ENCODE measurements at regions not wholly inside any gene's neighbourhood (a gene's known extent, or its start where the extent isn't known, plus 50 kb on each side); places are given as distances from the start of the nearest gene placed in this dataset.
"Not testable (repeated sequence)": the region's sequence is repeated elsewhere in the genome, so short reads cannot be mapped to it uniquely, and the experiment has no call there.

GRCh38 chr10:8674230-8674629, 619.7 kb downstream of the GATA3 start:
- peaks cover 7% of the 10 kb centered on the region for H3K9me3 Mint-ChIP-seq
- no peaks in the 10 kb centered on the region for H3K36me3 Mint-ChIP-seq (ENCODE audit: low read depth)
- H3K27ac Mint-ChIP-seq = no peak overlapping the region
- H3K4me3 Mint-ChIP-seq = no peak overlapping the region
- peaks cover 4% of the 10 kb centered on the region for H3K27me3 Mint-ChIP-seq
- H3K4me1 Mint-ChIP-seq (ENCODE audit: low read depth) = peaks cover 5% of the 10 kb centered on the region

DNA sequence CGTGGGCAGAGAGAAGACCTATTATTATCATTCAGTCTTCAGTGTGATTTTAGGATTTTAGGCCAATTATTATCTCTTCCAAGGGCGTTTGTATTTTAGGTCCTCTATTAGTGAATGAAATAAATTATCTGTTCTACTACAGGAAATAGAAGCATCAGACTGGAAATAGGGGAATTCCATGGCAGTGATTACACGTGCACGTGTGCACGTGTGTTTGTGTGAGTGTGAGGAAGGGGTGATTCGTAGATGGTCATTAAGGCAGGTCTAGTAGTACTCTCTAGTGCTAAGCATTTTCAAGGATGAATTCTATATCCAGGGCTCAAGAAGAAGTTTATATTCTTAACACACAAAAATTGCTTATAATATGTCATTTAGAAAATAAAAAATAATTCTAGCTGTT, 623.2 kb downstream of the GATA3 start:
- no peak overlapping the region for H3K27ac Mint-ChIP-seq
- no peak overlapping the region for H3K4me3 Mint-ChIP-seq
- peaks cover 19% of the 10 kb centered on the region for H3K27me3 Mint-ChIP-seq
- peaks cover 7% of the 10 kb centered on the region for H3K9me3 Mint-ChIP-seq
- no peaks in the 10 kb centered on the region for H3K36me3 Mint-ChIP-seq (ENCODE audit: low read depth)
- H3K4me1 Mint-ChIP-seq (ENCODE audit: low read depth) = peaks cover 5% of the 10 kb centered on the region

- H3K27ac Mint-ChIP-seq; H3K36me3 Mint-ChIP-seq (ENCODE audit: low read depth); H3K4me3 Mint-ChIP-seq; H3K9me3 Mint-ChIP-seq; H3K4me1 Mint-ChIP-seq (ENCODE audit: low read depth): not testable (repeated sequence)
- H3K27me3 Mint-ChIP-seq = peaks cover 15% of the 10 kb centered on the region
Measured at GRCh38 chr10:8684916-8685315, 630.4 kb downstream of the GATA3 start.

- no peaks in the 10 kb centered on the region for H3K36me3 Mint-ChIP-seq (ENCODE audit: low read depth)
- peaks cover 5% of the 10 kb centered on the region for H3K9me3 Mint-ChIP-seq
- no peak overlapping the region for H3K27ac Mint-ChIP-seq
- H3K27me3 Mint-ChIP-seq = peaks cover 3% of the 10 kb centered on the region
- no peaks in the 10 kb centered on the region for H3K4me1 Mint-ChIP-seq (ENCODE audit: low read depth)
- H3K4me3 Mint-ChIP-seq = no peak overlapping the region
Measured at GRCh38 chr10:8688881-8689280, 634.4 kb downstream of the GATA3 start.

GRCh38 chr10:8691498-8692017, 637.1 kb downstream of the GATA3 start:
- H3K9me3 Mint-ChIP-seq = peaks cover 6% of the 10 kb centered on the region
- no peaks in the 10 kb centered on the region for H3K4me1 Mint-ChIP-seq (ENCODE audit: low read depth)
- H3K36me3 Mint-ChIP-seq (ENCODE audit: low read depth) = no peaks in the 10 kb centered on the region
- H3K4me3 Mint-ChIP-seq = no peak overlapping the region
- H3K27me3 Mint-ChIP-seq = peaks cover 3% of the 10 kb centered on the region
- H3K27ac Mint-ChIP-seq = no peak overlapping the region

- not testable (repeated sequence) for H3K27ac Mint-ChIP-seq; H3K4me1 Mint-ChIP-seq (ENCODE audit: low read depth); H3K9me3 Mint-ChIP-seq; H3K27me3 Mint-ChIP-seq; H3K4me3 Mint-ChIP-seq; H3K36me3 Mint-ChIP-seq (ENCODE audit: low read depth)
Measured at GRCh38 chr10:8693635-8694034, 639.1 kb downstream of the GATA3 start.

DNA sequence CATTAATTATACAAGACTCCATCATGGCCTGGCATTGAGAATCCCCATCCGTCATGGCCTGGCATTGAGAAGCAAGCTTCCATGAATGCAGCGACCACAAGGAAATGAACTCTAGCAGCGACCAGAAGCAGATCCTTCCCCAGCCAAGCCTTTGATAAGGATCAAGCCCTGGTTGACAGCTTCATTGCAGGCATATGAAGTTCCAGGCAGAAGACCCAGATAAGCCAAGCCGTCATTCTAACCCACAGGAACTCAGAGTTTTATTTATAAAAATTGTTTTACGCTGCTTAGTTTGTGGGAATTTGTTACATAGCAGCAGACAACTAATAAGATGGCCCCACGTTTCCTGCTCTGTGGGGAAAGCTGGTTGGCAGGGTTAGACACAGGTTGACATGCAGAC, 642.3 kb downstream of the GATA3 start:
- Mint-ChIP-seq H3K4me1 (ENCODE audit: low read depth) (no peaks in the 10 kb centered on the region), H3K36me3 (ENCODE audit: low read depth) (no peaks in the 10 kb centered on the region), H3K4me3 (no peak overlapping the region), H3K9me3 (peaks cover 10% of the 10 kb centered on the region), H3K27me3 (peaks cover 3% of the 10 kb centered on the region), H3K27ac (no peak overlapping the region)

- Mint-ChIP-seq H3K9me3 (peaks cover 4% of the 10 kb centered on the region), H3K36me3 (ENCODE audit: low read depth) (no peaks in the 10 kb centered on the region), H3K4me1 (ENCODE audit: low read depth) (no peaks in the 10 kb centered on the region), H3K4me3 (no peak overlapping the region), H3K27ac (no peak overlapping the region), H3K27me3 (peaks cover 3% of the 10 kb centered on the region)
Measured at GRCh38 chr10:8700689-8701088, 646.2 kb downstream of the GATA3 start.

- peaks cover 4% of the 10 kb centered on the region for H3K9me3 Mint-ChIP-seq
- H3K36me3 Mint-ChIP-seq (ENCODE audit: low read depth) = no peaks in the 10 kb centered on the region
- H3K27ac Mint-ChIP-seq = no peak overlapping the region
- no peak overlapping the region for H3K4me3 Mint-ChIP-seq
- H3K27me3 Mint-ChIP-seq = peaks cover 3% of the 10 kb centered on the region
- no peaks in the 10 kb centered on the region for H3K4me1 Mint-ChIP-seq (ENCODE audit: low read depth)
Measured at GRCh38 chr10:8702181-8702580, 647.7 kb downstream of the GATA3 start.

GRCh38 chr10:8705415-8705814, 650.9 kb downstream of the GATA3 start:
- no peaks in the 10 kb centered on the region for H3K36me3 Mint-ChIP-seq (ENCODE audit: low read depth)
- H3K27me3 Mint-ChIP-seq = peaks cover 4% of the 10 kb centered on the region
- no peaks in the 10 kb centered on the region for H3K4me1 Mint-ChIP-seq (ENCODE audit: low read depth)
- H3K9me3 Mint-ChIP-seq = no peaks in the 10 kb centered on the region
- no peak overlapping the region for H3K4me3 Mint-ChIP-seq
- no peak overlapping the region for H3K27ac Mint-ChIP-seq

DNA sequence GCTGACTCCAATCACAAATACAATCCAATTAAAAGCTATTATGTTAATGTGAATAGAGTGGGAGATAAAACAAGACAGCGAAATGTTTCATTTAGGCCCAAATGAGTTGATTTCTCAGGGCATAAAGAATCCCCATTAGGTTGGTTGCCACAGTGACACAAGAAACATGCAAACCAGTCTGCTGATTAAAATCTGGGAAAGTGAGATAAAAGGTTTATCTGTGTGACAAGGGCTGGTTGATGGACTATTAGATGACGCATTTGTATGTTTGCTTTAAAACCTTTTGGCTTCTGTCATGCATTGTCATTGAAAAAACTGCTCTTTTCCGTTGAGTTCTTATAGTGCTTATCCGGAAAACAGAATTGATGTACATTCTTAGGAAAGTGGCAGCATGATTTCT, 658.2 kb downstream of the GATA3 start:
- Mint-ChIP-seq H3K4me1 (ENCODE audit: low read depth) (no peaks in the 10 kb centered on the region), H3K9me3 (no peaks in the 10 kb centered on the region), H3K27me3 (peaks cover 4% of the 10 kb centered on the region), H3K36me3 (ENCODE audit: low read depth) (no peaks in the 10 kb centered on the region), H3K27ac (no peak overlapping the region), H3K4me3 (no peak overlapping the region)

GRCh38 chr10:8719971-8720370, 665.5 kb downstream of the GATA3 start:
- Mint-ChIP-seq H3K27ac (no peak overlapping the region), H3K9me3 (peaks cover 26% of the 10 kb centered on the region), H3K36me3 (ENCODE audit: low read depth) (peaks cover 6% of the 10 kb centered on the region), H3K4me1 (ENCODE audit: low read depth) (no peaks in the 10 kb centered on the region), H3K4me3 (no peak overlapping the region), H3K27me3 (peaks cover 3% of the 10 kb centered on the region)

DNA sequence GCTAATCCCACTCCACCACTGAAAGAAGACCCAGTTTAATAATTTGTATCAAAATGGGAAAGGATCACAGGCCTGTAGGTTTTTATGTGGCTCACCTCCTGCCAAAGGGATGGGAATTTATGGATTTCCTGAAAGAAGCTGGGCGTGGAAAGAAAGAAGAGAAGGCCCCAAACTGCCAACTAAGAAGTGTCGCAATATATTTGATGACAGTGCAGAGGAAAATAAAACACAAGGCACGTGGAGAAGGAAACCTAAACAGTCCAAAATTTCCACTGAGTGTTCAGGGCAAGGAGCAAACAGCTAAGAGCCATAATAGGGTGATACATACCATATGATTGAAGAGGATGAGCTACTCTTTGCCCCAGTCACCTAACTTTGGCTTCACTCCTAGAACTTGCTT, 667.2 kb downstream of the GATA3 start:
- H3K4me1 Mint-ChIP-seq (ENCODE audit: low read depth) = peaks cover 10% of the 10 kb centered on the region
- peaks cover 26% of the 10 kb centered on the region for H3K9me3 Mint-ChIP-seq
- H3K36me3 Mint-ChIP-seq (ENCODE audit: low read depth) = peaks cover 6% of the 10 kb centered on the region
- no peak overlapping the region for H3K4me3 Mint-ChIP-seq
- no peak overlapping the region for H3K27ac Mint-ChIP-seq
- H3K27me3 Mint-ChIP-seq = peaks cover 3% of the 10 kb centered on the region

DNA sequence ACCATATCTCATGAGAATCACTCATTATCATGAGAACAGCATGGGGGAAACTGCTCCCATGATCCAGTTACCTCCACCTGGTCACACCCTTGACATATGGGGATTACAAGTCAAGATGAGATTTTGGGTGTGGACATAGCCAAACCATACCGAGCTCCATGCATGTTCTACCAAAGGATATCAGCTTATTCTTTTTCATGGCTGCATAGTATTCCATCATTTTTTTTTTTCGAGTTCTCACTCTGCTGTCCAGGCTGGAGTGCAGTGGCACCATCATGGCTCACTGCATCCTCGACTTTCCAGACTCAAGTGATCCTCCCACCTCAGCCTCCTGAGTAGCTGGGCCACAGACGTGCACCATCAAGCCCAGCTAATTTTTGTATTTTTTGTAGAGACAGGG, 668.3 kb downstream of the GATA3 start:
- peaks cover 12% of the 10 kb centered on the region for H3K4me1 Mint-ChIP-seq (ENCODE audit: low read depth)
- H3K9me3 Mint-ChIP-seq = peaks cover 26% of the 10 kb centered on the region
- peaks cover 3% of the 10 kb centered on the region for H3K27me3 Mint-ChIP-seq
- H3K4me3 Mint-ChIP-seq = no peak overlapping the region
- H3K36me3 Mint-ChIP-seq (ENCODE audit: low read depth) = peaks cover 6% of the 10 kb centered on the region
- no peak overlapping the region for H3K27ac Mint-ChIP-seq

DNA sequence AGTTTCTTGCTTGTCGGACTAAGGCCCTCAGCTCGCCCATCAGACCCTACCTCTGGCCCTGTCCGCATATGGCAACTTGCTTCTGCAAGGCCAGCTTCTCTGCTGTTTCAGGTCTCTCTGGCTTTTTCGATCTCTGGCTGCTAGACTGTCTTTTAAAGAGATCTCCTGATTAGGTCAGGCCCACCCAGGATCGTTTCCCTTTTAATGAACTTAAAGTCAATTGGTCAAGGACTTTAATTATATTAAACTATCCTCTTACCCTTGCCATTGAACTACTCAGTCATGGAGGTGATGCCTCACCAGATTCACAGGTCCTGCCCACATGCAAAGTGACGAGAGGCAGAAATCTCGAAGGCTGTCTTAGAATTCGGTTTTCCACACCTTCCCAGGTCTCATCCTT, 670.9 kb downstream of the GATA3 start:
- Mint-ChIP-seq H3K36me3 (ENCODE audit: low read depth) (no peaks in the 10 kb centered on the region), H3K9me3 (peaks cover 6% of the 10 kb centered on the region), H3K4me3 (no peak overlapping the region), H3K27me3 (peaks cover 16% of the 10 kb centered on the region), H3K4me1 (ENCODE audit: low read depth) (peaks cover 12% of the 10 kb centered on the region), H3K27ac (no peak overlapping the region)

- H3K36me3 Mint-ChIP-seq (ENCODE audit: low read depth) = no peaks in the 10 kb centered on the region
- peaks cover 6% of the 10 kb centered on the region for H3K9me3 Mint-ChIP-seq
- no peak overlapping the region for H3K4me3 Mint-ChIP-seq
- H3K27ac Mint-ChIP-seq = no peak overlapping the region
- peaks cover 12% of the 10 kb centered on the region for H3K4me1 Mint-ChIP-seq (ENCODE audit: low read depth)
- H3K27me3 Mint-ChIP-seq = peaks cover 20% of the 10 kb centered on the region
Measured at GRCh38 chr10:8726084-8726778, 671.7 kb downstream of the GATA3 start.

Measured in stimulated activated naive CD8-positive, alpha-beta T cell treated with anti-CD3 and anti-CD28 coated beads, Interleukin-15, Interleukin-2, amounts not matched to agents 100 ng/mL and 50 ng/mL, for 24 hours (primary cell).